SK-N-MC (cell line): ENCODE measurements at regions not wholly inside any gene's neighbourhood (a gene's known extent, or its start where the extent isn't known, plus 50 kb on each side); places are given as distances from the start of the nearest gene placed in this dataset.

Experiments
- EZH2 ChIP-seq: fragments of 200-600 bp; sonication (generic); IDR thresholded peaks from one replicate; pipeline ENCODE4 v1.6.1; 2017; ENCODE audit warnings: antibody characterized with exemption
- POLR2AphosphoS5 ChIP-seq: IDR thresholded peaks from 2 replicates; pipeline ENCODE4 v1.6.1; 2012; ENCODE audit warnings: mild to moderate bottlenecking, low read depth, low read length, borderline replicate concordance

GRCh38 chr9:79061752-79062616 lies 509.8 kb upstream of the TLE4 start:
- no peak for TF ChIP-seq POLR2AphosphoS5
- TF ChIP-seq EZH2: no peak
